ENCODE measurements at regions not wholly inside any gene's neighbourhood (a gene's known extent, or its start where the extent isn't known, plus 50 kb on each side); places are given as distances from the start of the nearest gene placed in this dataset.
A peak's percentile ranks its signal among the peaks of the same experiment; 100 is the strongest.

GRCh38 chr1:227392984-227393764 is 74.9 kb upstream of the CDC42BPA start:
- DNase-seq (no peak), ATAC-seq (no peak)
- intact Hi-C loops (cut with DNase I, micrococcal nuclease), result no loop called here

GRCh38 chr1:227391879-227392278 is 73.6 kb upstream of the CDC42BPA start:
- no peak for DNase-seq
- no peak for ATAC-seq
- intact Hi-C loops (cut with DNase I, micrococcal nuclease), result no loop called here

- intact Hi-C loops (cut with DNase I, micrococcal nuclease), result no loop called here
- DNase-seq, result no peak
Observed at GRCh38 chr1:227391211-227391610, 72.9 kb upstream of the CDC42BPA start.

GRCh38 chr1:227390525-227390924 is 72.2 kb upstream of the CDC42BPA start:
- intact Hi-C loops (cut with DNase I, micrococcal nuclease), result no loop called here
- ATAC-seq (no peak), DNase-seq (no peak)

More at GRCh38 chr1:227391211-227391610, 72.9 kb upstream of the CDC42BPA start:
- no peak for ATAC-seq

- DNase-seq (no peak), ATAC-seq (no peak)
- intact Hi-C loops (cut with DNase I, micrococcal nuclease), result no loop called here
Observed at GRCh38 chr1:227388214-227389168, 70.2 kb upstream of the CDC42BPA start.

- DNase-seq (no peak), ATAC-seq (no peak)
- intact Hi-C loops (cut with DNase I, micrococcal nuclease), result no loop called here
Observed at GRCh38 chr1:227379555-227379892, 61.2 kb upstream of the CDC42BPA start.

- no peak for ATAC-seq
- DNase-seq, result no peak
- intact Hi-C loops (cut with DNase I, micrococcal nuclease), result no loop called here
Observed at GRCh38 chr1:227378871-227379554, 60.7 kb upstream of the CDC42BPA start.

- intact Hi-C loops (cut with DNase I, micrococcal nuclease), result no loop called here
- no peak for DNase-seq
- ATAC-seq, result no peak
Observed at GRCh38 chr1:227378181-227378580, 59.9 kb upstream of the CDC42BPA start.

- ATAC-seq (no peak), DNase-seq (no peak)
- intact Hi-C loops (cut with DNase I, micrococcal nuclease), result no loop called here
Observed at GRCh38 chr1:227374846-227375245, 56.6 kb upstream of the CDC42BPA start.

GRCh38 chr1:227372726-227373130 is 54.4 kb upstream of the CDC42BPA start:
- intact Hi-C loops (cut with DNase I, micrococcal nuclease), result no loop called here
- ATAC-seq, result no peak
- DNase-seq, result no peak

GRCh38 chr1:227370533-227371254 is 52.4 kb upstream of the CDC42BPA start:
- no peak for ATAC-seq

GRCh38 chr1:227369102-227369760 is 50.9 kb upstream of the CDC42BPA start:
- DNase-seq (no peak), ATAC-seq (peak; percentile 14)
- intact Hi-C loops (cut with DNase I, micrococcal nuclease), result no loop called here

More at GRCh38 chr1:227370533-227371254, 52.4 kb upstream of the CDC42BPA start:
- DNase-seq, result no peak
- intact Hi-C loops (cut with DNase I, micrococcal nuclease), result no loop called here

Data from left colon (tissue), 2 donors.